GM21367 (cell line): ENCODE measurements at regions not wholly inside any gene's neighbourhood (a gene's known extent, or its start where the extent isn't known, plus 50 kb on each side); places are given as distances from the start of the nearest gene placed in this dataset.

Experiments
- ATAC-seq: cut with Tn5 transposase; IDR thresholded peaks from one replicate; pipeline ENCODE4 v1.9.1; 2021; ENCODE audit not compliant: unreplicated experiment

DNA sequence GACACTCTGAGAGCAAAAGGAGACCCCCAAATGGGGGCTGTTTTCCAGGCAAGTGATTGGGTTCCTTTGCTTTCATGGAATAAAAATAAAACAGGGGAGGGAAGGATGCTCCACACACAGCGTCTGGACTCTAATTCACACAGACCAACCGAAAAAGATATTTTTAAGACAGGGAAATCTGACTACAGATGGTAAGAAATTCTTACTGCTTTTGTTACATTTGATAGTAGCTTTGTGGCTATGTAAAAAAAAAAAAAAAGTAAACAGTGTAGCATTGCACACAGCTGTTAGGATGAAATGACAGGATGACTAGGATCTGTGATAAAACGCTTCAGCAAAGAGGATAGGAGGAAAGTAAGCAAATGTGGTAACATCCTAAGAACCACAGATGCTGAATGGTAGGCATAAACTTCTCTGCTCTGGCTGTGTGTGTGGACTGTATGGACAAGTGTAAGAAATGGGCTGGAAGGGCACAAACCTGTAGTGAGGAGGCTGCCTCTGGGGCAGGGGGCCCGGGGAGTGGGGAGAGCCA is 207.6 kb downstream of the ANAPC1 start:
- ATAC-seq = no peak

DNA sequence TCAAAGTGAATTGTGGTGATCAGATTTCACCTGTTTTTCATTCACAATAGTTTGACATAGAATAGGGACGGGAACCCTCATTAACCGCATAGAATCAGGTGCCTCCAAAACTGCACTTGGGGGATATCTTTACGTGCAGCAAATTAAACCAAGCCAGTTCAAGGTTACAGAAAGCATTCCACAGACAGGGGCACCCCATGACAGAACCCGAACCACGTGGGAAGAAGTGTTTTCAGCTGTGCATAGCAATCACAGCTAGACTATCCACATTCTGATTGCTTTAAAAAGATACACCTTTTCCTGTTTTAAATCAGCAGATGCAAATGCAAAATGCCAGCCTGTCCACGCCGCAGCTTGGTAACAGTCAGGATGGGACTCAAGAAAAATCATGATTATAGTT is 205.8 kb downstream of the ANAPC1 start:
- ATAC-seq = no peak

- no peak for ATAC-seq
These were observed 205.3 kb downstream of the ANAPC1 start for GRCh38 chr2:111678651-111679050.

DNA sequence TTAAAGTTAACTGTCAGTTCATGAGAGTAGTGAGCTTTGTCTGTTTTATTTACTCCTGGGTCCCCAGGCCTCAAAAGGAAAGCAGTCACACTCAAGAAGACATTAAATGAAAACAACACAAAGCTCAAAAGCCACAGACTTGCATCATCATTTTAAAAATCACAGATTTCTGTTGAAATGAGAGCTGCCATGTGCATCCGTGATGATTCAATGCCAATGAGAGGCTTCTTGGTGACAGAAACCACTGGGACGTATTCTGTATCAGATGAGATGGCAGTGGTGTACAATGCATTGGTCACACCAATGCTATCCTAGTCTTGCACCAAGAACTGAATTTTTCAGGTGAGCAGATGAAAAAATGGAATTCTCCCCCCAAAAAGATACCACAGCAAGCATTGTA is 204.8 kb downstream of the ANAPC1 start:
- no peak for ATAC-seq

DNA sequence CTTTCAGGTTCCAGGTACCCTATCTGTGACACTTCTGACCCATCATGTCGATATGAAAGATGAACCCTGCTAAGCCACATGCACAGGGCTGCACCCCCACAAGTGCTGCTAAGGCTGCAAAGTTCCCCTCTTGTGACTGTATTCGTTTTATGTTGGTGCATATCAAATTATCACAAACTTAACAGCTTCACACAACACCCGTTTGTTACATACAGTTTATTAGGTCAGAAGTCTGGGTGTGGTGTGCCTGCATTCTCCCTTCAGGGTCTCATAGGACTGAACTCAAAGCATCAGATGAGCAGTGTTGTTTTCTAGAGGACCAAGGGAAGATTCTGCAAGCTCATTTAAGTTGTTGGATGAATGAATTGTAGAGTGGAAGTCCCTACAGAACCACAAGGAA is 199.4 kb downstream of the ANAPC1 start:
- ATAC-seq = no peak

- ATAC-seq = no peak
These were observed 198.7 kb downstream of the ANAPC1 start for GRCh38 chr2:111685342-111685741.

- ATAC-seq = no peak
These were observed 197.0 kb downstream of the ANAPC1 start for GRCh38 chr2:111686994-111687393.

GRCh38 chr2:111687911-111688310 is 196.1 kb downstream of the ANAPC1 start:
- no peak for ATAC-seq

GRCh38 chr2:111688482-111688881 is 195.5 kb downstream of the ANAPC1 start:
- no peak for ATAC-seq

DNA sequence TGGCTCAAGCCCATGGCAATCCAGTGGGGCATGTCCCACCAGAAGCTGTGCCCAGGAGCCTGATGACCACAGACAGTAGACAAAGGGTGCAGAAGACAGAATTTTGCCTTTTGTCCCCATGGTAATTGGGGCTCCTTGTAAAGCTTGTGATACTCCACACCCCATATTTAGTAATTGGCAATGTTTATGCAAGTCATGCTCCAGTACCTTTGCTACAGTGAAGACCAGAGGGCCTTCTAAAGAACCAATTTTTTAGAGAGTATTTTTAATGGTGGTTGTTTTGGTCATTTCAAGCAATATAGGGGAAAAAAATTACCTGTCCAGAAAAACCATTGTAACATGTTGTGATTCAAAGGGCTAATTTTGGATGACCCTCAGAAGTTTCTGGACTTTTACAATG is 194.8 kb downstream of the ANAPC1 start:
- ATAC-seq = no peak

DNA sequence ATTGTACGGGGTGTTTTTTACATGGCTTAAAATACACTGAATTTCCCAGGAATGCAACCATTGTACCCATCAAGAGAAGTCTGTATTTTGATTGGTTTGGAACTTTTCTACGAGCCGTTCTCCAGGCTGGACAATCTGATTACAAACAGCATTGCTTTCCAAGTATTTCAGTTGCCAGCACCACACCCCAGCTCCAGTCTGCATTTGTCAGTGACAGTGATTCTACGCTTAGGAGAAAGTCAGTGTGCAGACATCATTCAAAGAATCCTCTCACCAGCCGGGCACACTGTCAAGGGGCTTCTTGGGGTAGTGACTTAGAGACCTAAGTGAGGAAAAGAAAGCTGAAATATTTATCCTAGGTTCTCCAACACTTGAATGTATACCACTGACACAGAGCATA is 194.1 kb downstream of the ANAPC1 start:
- no peak for ATAC-seq

DNA sequence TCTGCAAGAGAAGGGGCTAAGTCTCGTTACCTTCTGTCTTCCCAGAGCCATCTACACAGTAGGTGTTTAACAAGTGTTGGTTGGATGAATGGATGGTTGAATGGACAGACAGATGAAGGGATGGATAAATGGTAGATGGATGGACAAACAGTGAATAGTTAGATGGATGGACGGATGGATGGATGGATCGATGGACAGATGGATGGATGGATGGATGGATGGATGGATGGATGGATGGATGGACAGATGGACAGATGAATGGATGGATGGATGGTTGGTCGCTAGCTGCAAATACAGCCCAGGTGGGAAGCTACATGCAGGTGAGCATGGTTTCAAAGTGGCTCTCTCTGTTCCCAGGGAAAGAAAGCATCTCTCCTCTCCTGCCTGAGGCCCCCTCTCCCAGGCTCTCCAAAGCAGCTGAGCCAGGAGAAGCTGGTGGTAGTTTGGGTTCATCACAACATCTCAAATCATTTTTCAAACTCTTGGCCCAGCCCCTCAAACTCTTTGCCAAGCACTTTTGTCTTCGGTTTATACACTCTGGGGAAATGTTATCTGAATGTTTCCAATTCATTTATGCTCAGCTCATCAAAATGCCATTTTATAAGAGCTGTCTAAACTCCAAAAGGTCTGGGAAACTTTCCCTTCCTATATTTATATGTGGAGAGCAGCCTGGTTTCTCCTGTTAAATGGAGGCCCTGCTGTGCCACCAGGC is 192.7 kb downstream of the ANAPC1 start:
- no peak for ATAC-seq

GRCh38 chr2:111692311-111692710 is 191.7 kb downstream of the ANAPC1 start:
- ATAC-seq = no peak

- no peak for ATAC-seq
These were observed 189.3 kb downstream of the ANAPC1 start for GRCh38 chr2:111694700-111695101.

GRCh38 chr2:111695441-111696007 is 188.5 kb downstream of the ANAPC1 start:
- ATAC-seq = no peak

- ATAC-seq = no peak
These were observed 187.8 kb downstream of the ANAPC1 start for GRCh38 chr2:111696226-111696625.

DNA sequence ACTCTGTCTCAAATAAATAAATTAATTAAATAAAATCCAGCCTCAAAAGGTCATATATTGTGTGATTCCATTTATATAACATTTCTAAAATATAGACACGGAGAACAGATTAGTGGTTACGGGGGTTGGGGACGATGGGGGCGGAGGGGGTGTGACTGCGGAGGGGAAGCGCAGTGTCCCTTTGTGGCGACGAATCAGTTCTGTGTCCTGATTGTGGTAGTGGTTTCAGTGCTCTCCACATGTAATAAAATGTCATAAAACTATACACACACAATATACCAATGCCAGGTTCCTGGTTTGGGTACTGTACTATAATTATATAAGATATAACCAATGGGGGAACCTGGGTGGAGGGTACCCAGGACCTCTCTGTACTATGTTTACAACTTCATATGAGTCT is 186.4 kb downstream of the ANAPC1 start:
- ATAC-seq = no peak

GRCh38 chr2:111698089-111698488 is 185.9 kb downstream of the ANAPC1 start:
- no peak for ATAC-seq

GRCh38 chr2:111698743-111699554 is 185.0 kb downstream of the ANAPC1 start:
- no peak for ATAC-seq

GRCh38 chr2:111701266-111701665 is 182.7 kb downstream of the ANAPC1 start:
- ATAC-seq = no peak

GRCh38 chr2:111701798-111702118 is 182.2 kb downstream of the ANAPC1 start:
- ATAC-seq = no peak
